HepG2 (cell line): ENCODE measurements at regions not wholly inside any gene's neighbourhood (a gene's known extent, or its start where the extent isn't known, plus 50 kb on each side); places are given as distances from the start of the nearest gene placed in this dataset.

ENCODE experiments used
- ATAC-seq: fragments of 200-7000 bp; cut with Tn5 transposase; 3 replicates; pipeline ENCODE4 v1.9.1; 2020; ENCODE audit warnings: mild to moderate bottlenecking, moderate library complexity
- BruUV-seq: library from RNA; stranded (reverse); fragments of 400-500 nt; replicated peaks from 2 replicates; lab custom pipeline; 2021; lab: Mats Ljungman, UMichigan
- CTCF ChIA-PET: fragments of 300-600 bp; formaldehyde crosslinking; extraction: SDS; loops from one replicate; lab custom pipeline; 2021; ENCODE audit warnings: low total read pairs, inconsistent platforms, low intra/inter-chr PET ratio; lab: Yijun Ruan, JAX
- POLR2A ChIA-PET: fragments of 350-600 bp; sonication (Branson Sonifier 250); formaldehyde crosslinking; loops from one replicate; lab custom pipeline; 2020; ENCODE audit warnings: antibody characterized with exemption, inconsistent platforms; lab: Yijun Ruan, JAX
- DNase-seq: peaks from one replicate; pipeline ENCODE4 v3.0.0-alpha.2; 2015; ENCODE audit warnings: low spot score
- FAIRE-seq: peaks from 3 replicates; lab custom pipeline; 2011; peaks lifted over from hg19 to GRCh38; lab: Jason Lieb, UNC
- H2AFZ ChIP-seq: one replicate; pipeline ENCODE4 v1.6.1; 2011; ENCODE audit warnings: low read length, inconsistent platforms
- H3K27ac ChIP-seq: fragments of 300-600 bp; 3 replicates; pipeline ENCODE4 v1.8.0; 2011; ENCODE audit warnings: mixed run types, mild to moderate bottlenecking, mixed read lengths, low read length, inconsistent platforms; ENCODE audit not compliant: insufficient read depth; ENCODE audit errors: extremely low read length
- H3K27me3 ChIP-seq, 2 experiments: fragments of 200-600 bp in 1 of 2; 2 replicates in 1 of 2; 3 replicates in 1 of 2; pipeline versions ENCODE4 v1.6.0 to v1.8.0; 2011; ENCODE audit warnings: low read length in 2 of 2, mild to moderate bottlenecking in 2 of 2, moderate library complexity in 2 of 2, inconsistent platforms in 1 of 2; ENCODE audit not compliant: insufficient read depth in 2 of 2, control insufficient read depth in 1 of 2
- H3K36me3 ChIP-seq, 2 experiments: fragments of 200-600 bp in 1 of 2; replicated peaks in 1 of 2; 2 replicates in 1 of 2; 3 replicates in 1 of 2; pipeline versions ENCODE4 v1.5.1 to v1.8.0; 2011; ENCODE audit warnings: low read length in 2 of 2, inconsistent platforms in 1 of 2; ENCODE audit not compliant: insufficient read depth in 2 of 2, control insufficient read depth in 1 of 2
- H3K4me1 ChIP-seq: 2 replicates; pipeline ENCODE4 v1.5.1; 2012; ENCODE audit warnings: low read length, inconsistent platforms; ENCODE audit not compliant: insufficient read depth
- H3K4me2 ChIP-seq: 2 replicates; pipeline ENCODE4 v1.6.0; 2011; ENCODE audit warnings: low read depth, low read length, inconsistent platforms
- H3K4me3 ChIP-seq, 3 experiments: fragments of 200-600 bp in 1 of 3; sonication (generic), shearing (Covaris generic) in 1 of 3; replicated peaks in 1 of 3; 2 replicates each; pipeline ENCODE4 v1.5.1; 2011 to 2016; ENCODE audit warnings: low read length in 3 of 3, inconsistent platforms in 2 of 3, low read depth in 2 of 3, mild to moderate bottlenecking in 2 of 3, control low read depth in 1 of 3, mixed read lengths in 1 of 3; ENCODE audit not compliant: insufficient read depth in 1 of 3
- H3K79me2 ChIP-seq: one replicate; pipeline ENCODE4 v1.6.1; 2011; ENCODE audit warnings: low read length, inconsistent platforms; ENCODE audit not compliant: insufficient read depth
- H3K9ac ChIP-seq: 2 replicates; pipeline ENCODE4 v1.6.0; 2011; ENCODE audit warnings: mild to moderate bottlenecking, low read depth, low read length, inconsistent platforms; ENCODE audit not compliant: insufficient read depth
- H3K9me3 ChIP-seq: 2 replicates; pipeline ENCODE4 v1.5.1; 2012; ENCODE audit warnings: mild to moderate bottlenecking, low read length
- H4K20me1 ChIP-seq: 2 replicates; pipeline ENCODE4 v1.6.0; 2011; ENCODE audit warnings: inconsistent platforms, mild to moderate bottlenecking, low read length, moderate library complexity; ENCODE audit not compliant: insufficient read depth
- CAMTA2 ChIP-seq: sonication (generic); formaldehyde crosslinking; IDR thresholded peaks from 2 replicates; pipeline ENCODE4 v1.4.0; 2020; ENCODE audit warnings: mild to moderate bottlenecking, missing genetic modification reagents, borderline replicate concordance
- CENPX ChIP-seq: sonication (generic); formaldehyde crosslinking; IDR thresholded peaks from 2 replicates; pipeline ENCODE4 v1.9.0; 2021; ENCODE audit warnings: mild to moderate bottlenecking, missing genetic modification reagents, moderate library complexity
- EED ChIP-seq: sonication (generic); formaldehyde crosslinking; IDR thresholded peaks from 2 replicates; pipeline ENCODE4 v1.5.0; 2020; ENCODE audit warnings: mild to moderate bottlenecking, missing genetic modification reagents
- MTERF4 ChIP-seq: sonication (generic); formaldehyde crosslinking; IDR thresholded peaks from 2 replicates; pipeline ENCODE4 v1.8.0; 2023; ENCODE audit warnings: mild to moderate bottlenecking, missing genetic modification reagents
- NR2F2 ChIP-seq: IDR thresholded peaks from 2 replicates; pipeline ENCODE4 v1.6.1; 2012; ENCODE audit warnings: low read depth, inconsistent platforms, borderline replicate concordance
- ZNF17 ChIP-seq: sonication (generic); formaldehyde crosslinking; IDR thresholded peaks from 2 replicates; pipeline ENCODE4 v1.5.0; 2020; ENCODE audit warnings: mild to moderate bottlenecking, missing genetic modification reagents
- ZNF652 ChIP-seq: IDR thresholded peaks from 2 replicates; pipeline ENCODE4 v1.6.1; 2016; ENCODE audit warnings: low read depth, borderline replicate concordance
- ZNF687 ChIP-seq: sonication (generic); formaldehyde crosslinking; IDR thresholded peaks from 2 replicates; pipeline ENCODE4 v1.5.1; 2020; ENCODE audit warnings: mild to moderate bottlenecking, missing genetic modification reagents, moderate library complexity
- ZSCAN12 ChIP-seq: sonication (generic); formaldehyde crosslinking; IDR thresholded peaks from 2 replicates; pipeline ENCODE4 v1.9.0; 2021; ENCODE audit warnings: mild to moderate bottlenecking, missing genetic modification reagents
- WGBS: methylation state at CpG from one replicate; pipeline ENCODE4 v1.1.6; 2017; ENCODE audit warnings: low lambda C conversion rate; 5-methylcytosine and 5-hydroxymethylcytosine counted together
- in situ Hi-C: cut with HindIII; loops from 2 replicates; pipeline ENCODE4 v1.10.0; 2017; ENCODE audit warnings: low pct_unique_long_range_greater_than_20kb; ENCODE audit not compliant: extremely low pct_ligation_motif_present
- intact Hi-C: fragments of 100-400 bp; cut with micrococcal nuclease; formaldehyde crosslinking; loops from one replicate; pipeline ENCODE4 v1.10.0; 2022; ENCODE audit not compliant: unreplicated experiment

GRCh38 chr18:42559069-42559690 lies 556.3 kb downstream of the RIT2 start:
- POLR2A ChIA-PET: no interaction called here
- no peak for ATAC-seq
- Histone ChIP-seq H3K27me3 (no peaks in the 10 kb centered on the region), H3K79me2 (no peaks in the 10 kb centered on the region), H3K4me1 (no peaks in the 10 kb centered on the region), H3K4me3 (no peak overlapping the region), H3K4me2 (no peak overlapping the region), H2AFZ (no peak overlapping the region), H3K9ac (no peak overlapping the region), H3K9me3 (no peaks in the 10 kb centered on the region), H4K20me1 (no peaks in the 10 kb centered on the region), H3K36me3 (no peaks in the 10 kb centered on the region), H3K27ac (no peak overlapping the region)
- CTCF ChIA-PET: no interaction called here
- 7% methylated on average over 2 of the region's 2 CpGs for WGBS
- BruUV-seq: no TSS peak
- no peak for TF ChIP-seq CENPX (CRISPR knock-in tag)
- no peak for TF ChIP-seq EED (CRISPR knock-in tag)
- TF ChIP-seq ZNF687 (CRISPR knock-in tag): no peak
- no peak for TF ChIP-seq CAMTA2
- TF ChIP-seq ZNF652 (CRISPR knock-in tag): no peak
- no peak for TF ChIP-seq NR2F2
- no peak for TF ChIP-seq ZSCAN12 (CRISPR knock-in tag)
- no peak for TF ChIP-seq ZNF17 (CRISPR knock-in tag)
- TF ChIP-seq MTERF4: no peak
- in situ Hi-C loops: no loop called here
- intact Hi-C loops: no loop called here
- no peak for DNase-seq
- no peak for FAIRE-seq
